Ovary (tissue), 3 donors: ENCODE measurements at regions not wholly inside any gene's neighbourhood (a gene's known extent, or its start where the extent isn't known, plus 50 kb on each side); places are given as distances from the start of the nearest gene placed in this dataset.

Experiments
- CTCF ChIP-seq, 3 donors: fragments of 450-650 bp in 2 of 3; fragments of 200-600 bp in 1 of 3; IDR thresholded peaks; one replicate each; pipeline versions ENCODE4 v1.5.1 to v1.8.0; 2016 to 2022; ENCODE audit warnings: antibody characterized with exemption in 3 of 3, mild to moderate bottlenecking in 1 of 3
- EP300 ChIP-seq: sonication (generic); formaldehyde crosslinking; IDR thresholded peaks from one replicate; pipeline ENCODE4 v1.6.1; 2017; ENCODE audit warnings: antibody characterized with exemption
- POLR2A ChIP-seq: fragments of 450-650 bp; IDR thresholded peaks from one replicate; pipeline ENCODE4 v1.6.1; 2017; ENCODE audit warnings: antibody characterized with exemption, mild to moderate bottlenecking, moderate library complexity
- donor health status: DM: no; HTN: no; CAD: no.

GRCh38 chr14:89501381-89501780 lies 84.3 kb upstream of the FOXN3 start:
- TF ChIP-seq POLR2A (no peak), CTCF (IDR thresholded peaks at IDR 0.05) (no peak), EP300 (no peak)
